Esophagus muscularis mucosa (tissue), 3 donors: ENCODE measurements at regions not wholly inside any gene's neighbourhood (a gene's known extent, or its start where the extent isn't known, plus 50 kb on each side); places are given as distances from the start of the nearest gene placed in this dataset.

Experiments used
- CTCF ChIP-seq, 3 experiments: fragments of 200-600 bp in 2 of 3; fragments of 450-650 bp in 1 of 3; sonication (generic) in 2 of 3; IDR thresholded peaks; one replicate each; pipeline ENCODE4 v1.5.1; 2017 to 2019; ENCODE audit warnings: antibody characterized with exemption in 3 of 3, mild to moderate bottlenecking in 2 of 3, moderate library complexity in 1 of 3
- POLR2A ChIP-seq: fragments of 450-650 bp; IDR thresholded peaks from one replicate; pipeline ENCODE4 v1.6.1; 2017; ENCODE audit warnings: antibody characterized with exemption, moderate library complexity, mild to moderate bottlenecking, low read depth
- POLR2AphosphoS5 ChIP-seq, 2 donors: sonication (generic); formaldehyde crosslinking; IDR thresholded peaks; one replicate each; pipeline ENCODE4 v1.6.1; 2017; ENCODE audit warnings: antibody characterized with exemption in 2 of 2

GRCh38 chr5:105397749-105398148 lies 1835.2 kb upstream of the NUDT12 start:
- TF ChIP-seq CTCF (IDR thresholded peaks at IDR 0.05) (no peak), POLR2A (no peak), POLR2AphosphoS5 (IDR thresholded peaks at IDR 0.05) (no peak)
